ENCODE measurements at regions not wholly inside any gene's neighbourhood (a gene's known extent, or its start where the extent isn't known, plus 50 kb on each side); places are given as distances from the start of the nearest gene placed in this dataset.
"Not testable (repeated sequence)": the region's sequence is repeated elsewhere in the genome, so short reads cannot be mapped to it uniquely, and the experiment has no call there.

- TF ChIP-seq CTCF (conservative IDR thresholded peaks at IDR 0.05; ENCODE audit: low read length); EZH2phosphoT487 (IDR thresholded peaks at IDR 0.05; ENCODE audit: borderline replicate concordance): not testable (repeated sequence)
Measured at GRCh38 chr15:21111861-21112260, 245.7 kb upstream of the POTEB2 start.

Measured in Loucy (cell line).